ENCODE measurements at regions not wholly inside any gene's neighbourhood (a gene's known extent, or its start where the extent isn't known, plus 50 kb on each side); places are given as distances from the start of the nearest gene placed in this dataset.

- ATAC-seq = no peak
- H3K4me3 ChIP-seq = no peak overlapping the region
- WGBS, 3 donors = 82 to 87% (median 84%) methylated on average over 1 of the region's 1 CpG
- no peaks in the 10 kb centered on the region for H3K27me3 ChIP-seq (ENCODE audit: insufficient read depth in 3 of 3, low read length in 2 of 3)
- TF ChIP-seq CTCF (IDR thresholded peaks at IDR 0.05) = no peak
- H3K36me3 ChIP-seq (ENCODE audit: insufficient read depth in 1 of 2, low read depth in 1 of 2) = no peaks in the 10 kb centered on the region
- no peak overlapping the region for H3K27ac ChIP-seq
- no peak for DNase-seq
- H3K4me1 ChIP-seq = no peaks in the 10 kb centered on the region
- H3K9me3 ChIP-seq = no peaks in the 10 kb centered on the region
- intact Hi-C loops (cut with DNase I) = no loop called here
Measured at GRCh38 chr3:145716519-145716918, 444.5 kb downstream of the PLOD2 start.

GRCh38 chr3:145719114-145719513, 441.9 kb downstream of the PLOD2 start:
- intact Hi-C loops (cut with DNase I) = no loop called here
- H3K4me3 ChIP-seq = no peak overlapping the region
- no peaks in the 10 kb centered on the region for H3K4me1 ChIP-seq
- no peak for TF ChIP-seq CTCF (IDR thresholded peaks at IDR 0.05)
- ATAC-seq (no peak), DNase-seq (no peak)
- H3K36me3 ChIP-seq (ENCODE audit: insufficient read depth in 1 of 2, low read depth in 1 of 2) = no peaks in the 10 kb centered on the region
- H3K27me3 ChIP-seq (ENCODE audit: insufficient read depth in 3 of 3, low read length in 2 of 3) = no peaks in the 10 kb centered on the region
- WGBS, 3 donors = 48 to 63% (median 50%) methylated on average over 1 of the region's 1 CpG
- no peaks in the 10 kb centered on the region for H3K9me3 ChIP-seq
- no peak overlapping the region for H3K27ac ChIP-seq

- intact Hi-C loops (cut with DNase I) = no loop called here
- no peaks in the 10 kb centered on the region for H3K9me3 ChIP-seq
- DNase-seq (no peak), ATAC-seq (no peak)
- no peaks in the 10 kb centered on the region for H3K36me3 ChIP-seq (ENCODE audit: insufficient read depth in 1 of 2, low read depth in 1 of 2)
- H3K4me1 ChIP-seq = no peaks in the 10 kb centered on the region
- no peak overlapping the region for H3K4me3 ChIP-seq
- no peak overlapping the region for H3K27ac ChIP-seq
- TF ChIP-seq CTCF (IDR thresholded peaks at IDR 0.05) = no peak
- H3K27me3 ChIP-seq (ENCODE audit: insufficient read depth in 3 of 3, low read length in 2 of 3) = no peaks in the 10 kb centered on the region
- 76 to 80% (median 79%) methylated on average over 3 of the region's 3 CpGs for WGBS, 3 donors
Measured at GRCh38 chr3:145721273-145721805, 439.6 kb downstream of the PLOD2 start.

- intact Hi-C loops (cut with DNase I) = no loop called here
- no peak for ATAC-seq
- H3K9me3 ChIP-seq = no peaks in the 10 kb centered on the region
- H3K36me3 ChIP-seq (ENCODE audit: insufficient read depth in 1 of 2, low read depth in 1 of 2) = no peaks in the 10 kb centered on the region
- 58 to 85% (median 61%) methylated on average over 1 of the region's 1 CpG for WGBS, 3 donors
- H3K4me3 ChIP-seq = no peak overlapping the region
- no peaks in the 10 kb centered on the region for H3K27me3 ChIP-seq (ENCODE audit: insufficient read depth in 3 of 3, low read length in 2 of 3)
- DNase-seq = no peak
- no peaks in the 10 kb centered on the region for H3K4me1 ChIP-seq
- H3K27ac ChIP-seq = no peak overlapping the region
- TF ChIP-seq CTCF (IDR thresholded peaks at IDR 0.05) = no peak
Measured at GRCh38 chr3:145721815-145722214, 439.2 kb downstream of the PLOD2 start.

GRCh38 chr3:145727476-145727875, 433.5 kb downstream of the PLOD2 start:
- no peaks in the 10 kb centered on the region for H3K27me3 ChIP-seq (ENCODE audit: insufficient read depth in 3 of 3, low read length in 2 of 3)
- DNase-seq (no peak), ATAC-seq (no peak)
- no peak overlapping the region for H3K4me3 ChIP-seq
- H3K4me1 ChIP-seq = no peaks in the 10 kb centered on the region
- no peaks in the 10 kb centered on the region for H3K36me3 ChIP-seq (ENCODE audit: insufficient read depth in 1 of 2, low read depth in 1 of 2)
- H3K9me3 ChIP-seq = no peaks in the 10 kb centered on the region
- no peak overlapping the region for H3K27ac ChIP-seq
- no peak for TF ChIP-seq CTCF (IDR thresholded peaks at IDR 0.05)
- intact Hi-C loops (cut with DNase I) = no loop called here
- WGBS, 3 donors = 68 to 79% (median 73%) methylated on average over 3 of the region's 3 CpGs
